ENCODE measurements at regions not wholly inside any gene's neighbourhood (a gene's known extent, or its start where the extent isn't known, plus 50 kb on each side); places are given as distances from the start of the nearest gene placed in this dataset.

GRCh38 chr5:152905286-152905685 is 500.2 kb upstream of the NMUR2 start:
- Histone ChIP-seq H3K27ac (ENCODE audit: extremely low read depth, low read depth, low read length) (no peak overlapping the region), H3K9me3 (ENCODE audit: control insufficient read depth, insufficient read depth, low read depth, low read length) (no peaks in the 10 kb centered on the region), H3K4me1 (ENCODE audit: control insufficient read depth, insufficient read depth, low read length) (no peaks in the 10 kb centered on the region), H3K36me3 (ENCODE audit: control insufficient read depth in 2 of 2, insufficient read depth in 1 of 2, low read length in 2 of 2) (no peaks in the 10 kb centered on the region), H3K4me3 (ENCODE audit: low read depth, low read length) (no peak overlapping the region)
- CTCF ChIA-PET: interaction anchor here (0.8 kb wide), 1 partner anchor 67 kb away, joined by 3 read pairs; no protein-coding TSS in a partner anchor
- POLR2A ChIA-PET: no interaction called here
- TF ChIP-seq ZBTB11 (tag by site-specific recombination; conservative IDR thresholded peaks at IDR 0.05; ENCODE audit: low read depth) (no peak), ZNF777 (tag by site-specific recombination; IDR thresholded peaks at IDR 0.05; ENCODE audit: borderline replicate concordance) (no peak), REST (tag by site-specific recombination; IDR thresholded peaks at IDR 0.05) (no peak), ZBTB6 (tag by site-specific recombination; IDR thresholded peaks at IDR 0.05) (no peak), ZNF645 (tag by site-specific recombination; IDR thresholded peaks at IDR 0.05) (no peak), ZNF132 (tag by site-specific recombination; IDR thresholded peaks at IDR 0.05; ENCODE audit: borderline replicate concordance) (no peak), ZNF48 (tag by site-specific recombination; IDR thresholded peaks at IDR 0.05) (no peak), TSHZ1 (tag by site-specific recombination; IDR thresholded peaks at IDR 0.05; ENCODE audit: borderline replicate concordance) (no peak), ZNF518A (tag by site-specific recombination; conservative IDR thresholded peaks at IDR 0.05; ENCODE audit: low read depth) (no peak), ZBTB49 (tag by site-specific recombination; IDR thresholded peaks at IDR 0.05; ENCODE audit: low read depth) (no peak), ZNF133 (tag by site-specific recombination; IDR thresholded peaks at IDR 0.05) (no peak), ZNF19 (tag by site-specific recombination; IDR thresholded peaks at IDR 0.05; ENCODE audit: low read depth) (no peak), ZSCAN5A (tag by site-specific recombination; IDR thresholded peaks at IDR 0.05) (no peak), SALL2 (tag by site-specific recombination; IDR thresholded peaks at IDR 0.05; ENCODE audit: borderline replicate concordance) (no peak)
